Testis (tissue), 2 donors: ENCODE measurements at regions not wholly inside any gene's neighbourhood (a gene's known extent, or its start where the extent isn't known, plus 50 kb on each side); places are given as distances from the start of the nearest gene placed in this dataset.
"Not testable (repeated sequence)": the region's sequence is repeated elsewhere in the genome, so short reads cannot be mapped to it uniquely, and the experiment has no call there.

Experiments
- DNase-seq: peaks from one replicate; pipeline ENCODE4 v3.0.0-alpha.2; 2019
- H3K27ac ChIP-seq, 2 donors: fragments of 200-600 bp; sonication (generic); one replicate each; pipeline ENCODE4 v1.5.1; 2019
- H3K27me3 ChIP-seq: fragments of 200-600 bp; sonication (generic); one replicate; pipeline ENCODE4 v1.5.1; 2019
- H3K36me3 ChIP-seq: fragments of 200-600 bp; sonication (generic); one replicate; pipeline ENCODE4 v1.5.1; 2017; ENCODE audit warnings: low read depth; ENCODE audit errors: missing control alignments
- H3K4me1 ChIP-seq: fragments of 200-600 bp; sonication (generic); one replicate; pipeline ENCODE4 v1.5.1; 2019
- H3K4me3 ChIP-seq, 2 donors: fragments of 200-600 bp; sonication (generic); one replicate each; pipeline ENCODE4 v1.5.1; 2017 to 2019
- H3K9me3 ChIP-seq: fragments of 200-600 bp; sonication (generic); one replicate; pipeline ENCODE4 v1.5.1; 2017
- CTCF ChIP-seq, 3 experiments: fragments of 450-650 bp in 2 of 3; fragments of 200-600 bp in 1 of 3; sonication (generic) in 1 of 3; IDR thresholded peaks; one replicate each; pipeline ENCODE4 v1.5.1; 2016 to 2019; ENCODE audit warnings: antibody characterized with exemption in 3 of 3, mild to moderate bottlenecking in 2 of 3, moderate library complexity in 1 of 3
- POLR2A ChIP-seq: fragments of 450-650 bp; IDR thresholded peaks from one replicate; pipeline ENCODE4 v1.6.1; 2017; ENCODE audit warnings: antibody characterized with exemption, mild to moderate bottlenecking, moderate library complexity
- WGBS, 2 donors: methylation state at CpG; one replicate each; pipeline ENCODE4 v1.1.5; 2018; 5-methylcytosine and 5-hydroxymethylcytosine counted together
- intact Hi-C: fragments of 100-400 bp; cut with DNase I; formaldehyde crosslinking; loops from one replicate; pipeline ENCODE4 v1.15.1; 2023; ENCODE audit warnings: low total_unique reads

DNA sequence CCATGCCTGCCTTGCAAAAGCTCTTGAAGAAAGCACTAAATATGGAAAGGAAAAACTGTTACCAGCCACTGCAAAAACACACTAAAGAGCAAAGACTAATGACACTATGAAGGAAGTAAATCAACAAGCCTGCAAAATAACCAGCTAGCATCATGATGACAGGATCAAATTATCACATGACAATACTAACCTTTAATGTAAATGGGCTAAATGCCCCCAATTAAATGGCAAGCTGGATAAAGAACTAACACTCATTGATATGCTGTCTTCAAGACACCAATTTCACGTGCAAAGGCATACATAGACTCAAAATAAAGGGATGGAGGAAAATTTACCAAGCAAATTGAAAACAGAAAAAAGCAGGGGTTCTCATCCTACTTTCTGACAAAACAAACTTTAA is 231.8 kb upstream of the RGMB start:
- H3K36me3 ChIP-seq: no peaks in the 10 kb centered on the region
- WGBS, 2 donors: 0% methylated on average over 1 of the region's 1 CpG
- no peak overlapping the region for H3K27ac ChIP-seq
- H3K4me3 ChIP-seq: no peak overlapping the region
- H3K4me1 ChIP-seq: no peaks in the 10 kb centered on the region
- no peaks in the 10 kb centered on the region for H3K9me3 ChIP-seq
- intact Hi-C loops: no loop called here
- TF ChIP-seq POLR2A: no peak
- TF ChIP-seq CTCF (IDR thresholded peaks at IDR 0.05): no peak
- no peak for DNase-seq
- H3K27me3 ChIP-seq: no peaks in the 10 kb centered on the region

- TF ChIP-seq CTCF (IDR thresholded peaks at IDR 0.05): no peak
- no peak for TF ChIP-seq POLR2A
- DNase-seq: no peak
- H3K4me1 ChIP-seq: no peaks in the 10 kb centered on the region
- no peak overlapping the region for H3K4me3 ChIP-seq
- WGBS, 2 donors: 83% methylated on average over 4 of the region's 4 CpGs
- H3K27ac ChIP-seq: no peak overlapping the region
- no peaks in the 10 kb centered on the region for H3K27me3 ChIP-seq
- H3K9me3 ChIP-seq: no peaks in the 10 kb centered on the region
- H3K36me3 ChIP-seq: no peaks in the 10 kb centered on the region
- intact Hi-C loops: no loop called here
Measured at GRCh38 chr5:98543490-98543889, 230.0 kb upstream of the RGMB start.

DNA sequence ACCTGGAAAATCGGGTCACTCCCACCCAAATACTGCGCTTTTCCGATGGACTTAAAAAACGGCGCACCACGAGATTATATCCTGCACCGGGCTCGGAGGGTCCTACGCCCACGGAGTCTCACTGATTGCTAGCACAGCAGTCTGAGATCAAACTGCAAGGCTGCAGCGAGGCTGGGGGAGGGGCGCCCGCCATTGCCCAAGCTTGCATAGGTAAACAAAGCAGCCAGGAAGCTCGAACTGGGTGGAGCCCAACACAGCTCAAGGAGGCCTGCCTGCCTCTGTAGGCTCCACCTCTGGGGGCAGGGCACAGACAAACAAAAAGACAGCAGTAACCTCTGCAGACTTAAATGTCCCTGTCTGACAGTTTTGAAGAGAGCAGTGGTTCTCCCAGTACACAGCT is 226.5 kb upstream of the RGMB start:
- DNase-seq, intact Hi-C loops, H3K4me3 ChIP-seq, H3K36me3 ChIP-seq, H3K27me3 ChIP-seq, H3K4me1 ChIP-seq, H3K9me3 ChIP-seq, H3K27ac ChIP-seq: not testable (repeated sequence)
- 65 to 74% methylated on average over 5 to 14 of the region's 14 CpGs for WGBS, 2 donors

DNA sequence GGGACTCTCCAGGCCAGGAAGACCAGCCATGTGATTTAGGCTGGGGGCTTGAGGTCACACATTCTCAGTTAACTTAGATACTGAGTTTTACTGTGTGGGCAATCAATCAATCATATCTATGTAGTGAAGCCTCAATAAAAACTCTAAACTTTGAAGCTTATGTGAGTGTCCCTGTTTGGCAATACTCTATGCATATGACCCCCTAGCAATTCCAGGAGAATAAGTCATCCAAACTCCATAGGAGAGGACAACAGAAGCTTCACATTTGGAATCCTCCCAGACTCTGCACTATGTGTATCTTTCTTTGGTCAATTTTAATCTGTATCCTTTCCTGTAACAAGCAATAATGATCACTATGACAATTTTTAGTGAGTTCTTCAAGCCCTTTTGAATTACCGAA is 216.8 kb upstream of the RGMB start:
- 80 to 91% methylated on average over 1 of the region's 1 CpG for WGBS, 2 donors
- DNase-seq: no peak
- no peaks in the 10 kb centered on the region for H3K9me3 ChIP-seq
- H3K36me3 ChIP-seq: no peaks in the 10 kb centered on the region
- no peaks in the 10 kb centered on the region for H3K4me1 ChIP-seq
- H3K27ac ChIP-seq: no peak overlapping the region
- no peaks in the 10 kb centered on the region for H3K27me3 ChIP-seq
- H3K4me3 ChIP-seq: no peak overlapping the region
- TF ChIP-seq CTCF (IDR thresholded peaks at IDR 0.05) (no peak), POLR2A (no peak)
- intact Hi-C loops: no loop called here

- Histone ChIP-seq H3K4me3 (no peak overlapping the region), H3K36me3 (no peaks in the 10 kb centered on the region), H3K27ac (no peak overlapping the region), H3K27me3 (no peaks in the 10 kb centered on the region), H3K4me1 (no peaks in the 10 kb centered on the region), H3K9me3 (no peaks in the 10 kb centered on the region)
- intact Hi-C loops: no loop called here
- DNase-seq: no peak
- TF ChIP-seq CTCF (IDR thresholded peaks at IDR 0.05): no peak
Measured at GRCh38 chr5:98557916-98558315, 215.5 kb upstream of the RGMB start.
